DMS114 treated with DMSO at 0.1 percent for 48 hours (cell line): ENCODE measurements at regions not wholly inside any gene's neighbourhood (a gene's known extent, or its start where the extent isn't known, plus 50 kb on each side); places are given as distances from the start of the nearest gene placed in this dataset.
"Not testable (repeated sequence)": the region's sequence is repeated elsewhere in the genome, so short reads cannot be mapped to it uniquely, and the experiment has no call there.

Experiments
- DNase-seq: peaks from one replicate; lab custom pipeline; 2025; ENCODE audit not compliant: unreplicated experiment; lab: John Stamatoyannopoulos, UW

DNA sequence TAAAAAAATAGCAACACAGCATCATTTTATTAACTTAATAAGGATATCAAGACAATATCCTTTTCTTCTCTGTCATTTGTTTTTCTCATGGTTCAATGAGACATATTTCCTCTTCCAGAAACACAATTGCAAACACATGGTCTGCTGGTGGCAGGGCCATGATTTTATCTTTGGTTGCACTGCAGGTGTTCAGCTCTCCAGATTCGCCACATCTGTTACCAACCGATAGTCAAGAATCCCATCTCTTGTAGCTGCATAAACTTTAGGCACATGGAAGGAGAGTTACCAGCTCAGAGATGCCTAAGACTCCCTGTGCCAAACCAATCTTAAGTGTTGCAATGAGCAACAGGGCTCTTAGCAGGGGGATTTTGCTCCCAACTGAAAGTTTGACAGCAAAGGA is 1303.2 kb upstream of the CELF4 start:
- DNase-seq, result no peak

DNA sequence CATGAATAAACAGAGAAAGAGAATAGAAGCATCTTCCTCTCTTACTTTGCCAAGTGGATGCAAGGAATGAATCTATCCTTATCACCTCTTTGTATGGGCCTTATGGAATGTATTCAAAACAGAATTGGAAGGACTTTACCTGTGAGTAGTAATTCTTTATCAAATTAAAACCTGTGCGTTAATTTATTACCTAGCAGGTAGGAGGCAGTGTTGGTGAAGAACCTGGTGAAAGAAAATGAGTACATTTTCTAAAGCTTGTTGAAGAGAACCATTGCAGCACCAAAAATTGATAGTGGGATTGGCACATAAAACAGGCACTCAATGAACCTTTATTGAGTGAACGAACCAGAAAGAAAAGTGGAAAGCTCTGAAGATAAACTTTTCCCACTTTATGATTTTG is 1302.1 kb upstream of the CELF4 start:
- DNase-seq, result no peak

DNA sequence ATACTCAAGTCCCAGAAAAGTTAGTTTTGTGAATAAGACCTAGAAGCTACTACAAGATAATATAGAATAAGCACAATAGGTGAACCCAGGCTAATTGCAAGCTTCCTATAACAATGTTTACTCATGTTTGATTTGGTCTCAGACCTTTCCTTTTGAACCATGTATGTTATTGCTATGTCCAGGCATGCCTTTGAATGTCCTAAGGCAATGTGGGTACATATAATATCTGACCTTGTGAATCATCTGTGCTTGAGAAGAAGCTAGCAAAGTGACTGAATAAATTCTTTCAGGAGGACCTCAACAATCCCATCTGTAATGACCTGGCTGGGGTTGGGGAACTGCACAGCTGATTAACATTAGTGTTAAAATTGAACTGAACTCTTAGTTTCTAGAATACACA is 1285.9 kb upstream of the CELF4 start:
- DNase-seq, result no peak

- no peak for DNase-seq
Observed at GRCh38 chr18:38847326-38847725, 1281.7 kb upstream of the CELF4 start.

DNA sequence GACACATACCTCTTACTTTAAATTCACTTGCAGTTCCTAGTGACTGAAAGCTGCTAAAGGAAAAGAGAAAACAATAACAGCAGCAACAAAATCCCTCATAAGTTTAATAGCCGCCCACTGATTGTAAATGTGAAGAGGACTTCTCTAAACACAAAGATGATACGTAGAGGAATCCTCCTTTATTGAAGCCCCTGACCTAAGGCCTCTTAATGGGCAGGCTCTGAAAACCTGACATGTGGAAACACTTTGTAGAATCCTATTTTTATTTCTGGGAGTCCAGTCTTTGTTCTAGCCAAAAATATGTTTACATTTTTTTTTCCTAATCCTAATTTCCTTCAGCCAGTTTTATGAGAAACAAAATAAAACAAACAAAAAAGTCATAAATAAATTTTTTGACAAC is 1277.7 kb upstream of the CELF4 start:
- no peak for DNase-seq

- DNase-seq, result no peak
Observed at GRCh38 chr18:38826247-38826646, 1260.6 kb upstream of the CELF4 start.

DNA sequence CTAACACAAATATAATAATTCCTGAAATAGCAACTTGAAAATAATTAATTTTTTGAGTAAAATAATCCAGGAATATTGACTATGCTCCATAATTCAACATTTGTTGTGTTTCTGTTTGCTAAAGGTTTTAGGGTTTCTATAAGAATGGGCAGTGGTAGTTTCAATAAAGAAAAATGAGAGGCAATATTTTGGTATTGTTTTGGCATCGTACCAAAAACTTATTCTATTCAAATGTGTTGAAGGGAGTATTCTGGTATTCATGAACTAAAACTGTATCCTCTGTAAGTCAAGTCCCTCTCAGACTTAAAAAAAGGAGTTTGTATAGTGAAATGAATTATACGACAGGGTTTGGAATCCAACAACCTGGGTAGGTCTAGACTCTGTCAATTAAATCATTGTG is 1245.6 kb upstream of the CELF4 start:
- DNase-seq, result no peak

DNA sequence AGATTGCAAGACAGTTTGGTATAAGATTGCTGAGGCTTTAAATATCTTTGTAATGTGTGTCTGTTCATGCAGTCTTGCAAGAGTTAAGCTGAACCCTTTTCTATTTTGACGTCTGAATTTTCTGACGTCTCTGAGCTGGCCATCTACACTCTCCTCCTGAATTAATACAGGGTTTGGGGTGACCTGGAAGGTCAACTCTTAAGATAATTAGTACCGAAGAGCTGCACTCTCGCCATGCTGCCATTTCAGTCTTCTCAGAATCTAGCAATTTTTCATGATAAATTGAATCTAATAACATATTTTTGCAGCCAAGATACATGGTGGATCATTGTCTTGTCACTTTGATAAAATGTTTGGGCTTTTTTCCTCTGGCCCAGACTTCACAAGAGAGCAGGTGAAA is 1245.2 kb upstream of the CELF4 start:
- no peak for DNase-seq

DNA sequence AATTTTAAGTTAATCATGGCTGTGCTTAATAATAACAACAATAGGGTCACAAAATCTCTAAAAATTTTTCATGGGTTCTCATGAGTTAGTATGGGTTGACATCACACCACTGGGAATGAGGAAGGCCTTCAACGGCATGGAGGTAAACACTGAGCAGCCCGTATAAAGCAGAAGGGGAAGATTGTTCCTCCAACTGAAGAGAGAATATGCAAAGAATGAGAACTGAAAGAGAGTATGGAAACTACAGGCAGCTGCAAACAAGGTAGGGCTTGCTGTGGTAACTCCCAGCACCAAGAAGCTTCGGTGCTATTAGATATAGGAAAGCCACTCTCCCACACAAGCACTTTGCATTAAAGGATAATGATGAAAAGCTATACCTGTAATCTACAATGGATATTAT is 1242.3 kb upstream of the CELF4 start:
- no peak for DNase-seq

DNA sequence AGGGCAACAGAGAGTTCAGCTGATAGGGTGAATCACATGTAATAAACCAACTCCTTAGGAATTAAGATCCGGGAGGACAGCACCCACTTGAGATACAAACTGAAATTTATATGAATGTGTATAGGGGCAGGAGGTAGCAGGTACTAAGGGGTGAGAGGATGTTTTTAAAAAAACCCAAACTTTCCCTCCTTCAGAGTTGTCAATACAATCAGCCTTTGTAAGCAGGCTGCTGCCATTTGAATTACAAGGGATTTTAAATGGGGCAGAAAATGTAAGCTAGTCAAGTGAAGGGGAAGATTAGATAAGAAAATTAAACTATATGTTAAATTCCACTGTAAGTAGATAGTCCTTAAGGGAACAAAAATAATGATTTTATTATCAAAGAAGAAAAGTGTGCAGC is 1239.7 kb upstream of the CELF4 start:
- DNase-seq, result no peak

DNA sequence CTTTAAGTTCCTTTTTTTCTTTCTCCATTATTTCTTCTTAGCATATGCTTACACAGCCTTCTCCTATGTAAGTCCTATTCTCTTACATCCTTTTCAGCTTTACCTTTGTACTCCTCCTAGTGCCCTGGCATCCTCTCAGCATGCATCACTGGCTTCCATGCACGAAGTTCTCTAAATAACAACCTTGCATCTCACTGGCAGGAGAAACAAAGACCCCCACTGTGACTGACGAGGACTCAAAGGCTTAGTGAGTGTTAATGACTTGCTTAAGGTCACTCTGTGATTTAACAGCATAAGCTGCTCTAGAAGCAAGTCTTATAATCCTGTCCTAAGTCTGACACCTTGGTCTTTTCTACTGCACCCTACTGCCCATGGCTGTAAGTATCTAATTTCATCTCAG is 1236.0 kb upstream of the CELF4 start:
- no peak for DNase-seq

DNA sequence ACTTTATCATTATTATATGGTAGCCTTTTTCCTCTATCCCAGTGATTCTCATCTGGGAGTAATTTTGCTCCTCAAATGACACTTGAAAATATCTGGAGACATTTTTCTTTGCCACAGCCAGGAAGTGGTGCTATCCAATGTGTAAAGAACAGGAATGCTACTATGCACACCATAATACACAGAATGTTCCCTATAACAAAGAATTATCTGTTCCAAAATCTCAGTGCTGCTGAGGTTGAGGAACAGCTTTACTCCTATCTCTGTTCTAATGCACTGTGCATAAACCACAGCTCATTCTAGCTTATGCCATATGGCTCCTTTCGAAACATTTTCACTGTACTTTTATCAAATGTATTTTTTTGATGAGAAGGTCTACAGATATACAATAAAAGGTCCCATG is 1231.2 kb upstream of the CELF4 start:
- no peak for DNase-seq

- DNase-seq, result no peak
Observed at GRCh38 chr18:38792731-38793130, 1227.1 kb upstream of the CELF4 start.

DNA sequence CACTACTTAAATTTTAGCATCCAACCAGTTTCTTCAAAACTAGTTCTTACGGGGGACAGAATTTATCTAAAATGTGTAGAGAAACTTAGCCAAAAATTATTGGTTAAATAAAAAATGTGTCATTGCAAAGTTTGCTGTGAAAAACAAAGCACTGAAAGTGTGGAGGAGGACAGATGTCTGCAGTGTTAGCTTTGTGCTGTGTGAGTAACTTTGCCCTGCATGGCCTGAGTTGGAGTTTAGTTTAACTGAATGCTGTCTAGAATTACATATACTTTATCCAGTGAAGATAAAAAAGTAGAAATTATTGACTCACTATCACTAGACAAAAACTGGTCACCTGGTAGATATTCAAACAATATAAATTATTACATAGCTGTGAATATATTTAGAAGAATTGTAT is 1225.2 kb upstream of the CELF4 start:
- DNase-seq, result no peak

DNA sequence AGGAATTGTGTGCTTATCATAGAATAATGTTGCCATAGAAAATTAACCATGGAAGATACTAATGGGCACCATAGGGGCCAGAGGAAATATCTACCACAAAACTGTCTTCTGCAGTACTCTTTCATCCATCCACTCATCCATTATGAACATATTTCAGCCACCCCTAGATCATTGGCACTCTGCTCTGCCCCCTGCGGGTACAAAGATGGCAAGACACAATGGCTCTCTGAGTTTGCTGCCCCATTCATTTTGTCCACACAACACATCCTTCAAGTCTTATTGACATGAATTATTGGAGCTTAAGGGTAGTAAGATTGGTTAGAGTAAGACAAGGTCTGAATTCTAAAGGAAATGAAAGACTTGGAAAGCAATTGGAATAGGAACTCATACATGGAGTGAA is 1224.7 kb upstream of the CELF4 start:
- DNase-seq, result no peak

- no peak for DNase-seq
Observed at GRCh38 chr18:38789141-38789540, 1223.5 kb upstream of the CELF4 start.

GRCh38 chr18:38786906-38787305 is 1221.3 kb upstream of the CELF4 start:
- DNase-seq, result no peak

DNA sequence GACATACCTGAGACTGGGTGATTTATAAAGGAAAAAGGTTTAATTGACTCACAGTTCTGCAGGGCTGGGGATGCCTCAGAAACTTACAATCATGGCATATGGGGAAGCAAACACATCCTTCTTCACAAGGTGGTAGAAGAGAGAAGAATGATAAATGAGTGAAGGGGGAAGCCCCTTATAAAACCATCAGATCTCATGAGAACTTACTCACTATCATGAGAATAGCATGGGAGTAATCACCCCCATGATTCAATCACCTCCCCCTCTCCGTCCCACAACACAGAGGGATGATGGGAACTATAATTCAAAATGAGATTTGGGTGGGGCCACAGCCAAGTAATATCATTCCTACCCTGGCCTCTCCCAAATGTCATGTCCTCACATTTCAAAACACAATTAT is 1206.0 kb upstream of the CELF4 start:
- DNase-seq, result not testable (repeated sequence)

- no peak for DNase-seq
Observed at GRCh38 chr18:38768504-38768903, 1202.9 kb upstream of the CELF4 start.

- DNase-seq, result no peak
Observed at GRCh38 chr18:38759457-38759856, 1193.9 kb upstream of the CELF4 start.

- no peak for DNase-seq
Observed at GRCh38 chr18:38756436-38756835, 1190.8 kb upstream of the CELF4 start.

DNA sequence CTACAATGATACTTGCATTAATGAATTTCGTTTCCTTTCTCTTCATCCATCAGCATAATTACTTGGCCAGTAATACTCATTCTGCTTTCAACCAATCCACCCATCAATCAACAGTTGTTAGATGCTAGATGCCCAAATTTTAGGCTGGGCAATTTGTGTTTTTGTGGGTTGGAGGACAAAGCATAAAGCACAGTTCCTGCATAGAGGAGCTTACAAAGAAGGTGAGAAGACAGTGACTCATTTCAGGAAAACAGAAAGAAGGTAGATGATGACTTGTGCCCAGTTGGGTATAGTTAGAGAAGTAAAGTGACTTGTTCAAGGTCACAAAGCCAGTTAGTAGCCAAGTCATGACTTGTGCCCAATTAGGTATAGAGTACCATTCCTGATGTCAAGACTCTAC is 1186.8 kb upstream of the CELF4 start:
- no peak for DNase-seq

- DNase-seq, result no peak
Observed at GRCh38 chr18:38751898-38752297, 1186.3 kb upstream of the CELF4 start.

GRCh38 chr18:38751211-38751610 is 1185.6 kb upstream of the CELF4 start:
- no peak for DNase-seq
